ENCODE measurements at regions not wholly inside any gene's neighbourhood (a gene's known extent, or its start where the extent isn't known, plus 50 kb on each side); places are given as distances from the start of the nearest gene placed in this dataset.

DNA sequence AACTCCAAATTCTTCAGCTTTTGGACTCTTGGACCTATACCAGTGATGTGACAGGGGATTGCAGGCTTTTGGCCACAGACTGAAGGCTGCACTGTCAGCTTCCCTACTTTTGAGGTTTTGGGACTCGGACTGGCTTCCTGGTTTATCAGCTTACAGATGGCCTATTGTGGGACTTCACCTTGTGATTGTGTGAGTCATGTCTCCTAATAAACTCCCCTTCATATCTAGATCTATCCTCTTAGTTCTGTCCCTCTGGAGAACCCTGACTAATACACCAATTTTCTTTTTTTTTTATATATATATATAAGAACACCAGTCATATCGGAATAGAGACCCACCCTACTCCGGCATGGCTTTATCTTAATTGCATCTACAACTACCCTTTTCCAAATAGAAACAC lies 166.8 kb downstream of the ETV1 start:
- no peak for DNase-seq

- DNase-seq = no peak
Observed at GRCh38 chr7:13826752-13827151, 162.7 kb downstream of the ETV1 start.

DNA sequence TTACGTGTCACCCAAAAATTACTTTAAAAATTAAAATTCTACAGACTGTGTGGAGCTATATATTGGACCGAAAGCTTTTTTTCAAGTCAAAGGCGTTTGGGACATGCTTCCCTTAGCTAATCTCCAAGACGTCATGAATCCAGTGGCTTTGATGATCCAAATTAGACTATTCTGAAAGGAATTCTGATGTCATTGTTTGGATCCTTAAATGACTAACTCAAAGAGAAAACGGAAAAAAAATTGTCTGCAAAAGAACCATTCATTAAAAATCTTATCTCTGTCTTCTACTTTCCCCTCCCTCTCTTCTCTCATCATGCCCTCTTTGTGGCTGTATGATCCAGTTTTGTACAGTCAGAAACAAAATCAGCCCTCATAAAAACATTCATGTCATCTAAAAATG lies 161.8 kb downstream of the ETV1 start:
- DNase-seq = no peak

GRCh38 chr7:13829231-13829630 lies 160.2 kb downstream of the ETV1 start:
- no peak for DNase-seq

GRCh38 chr7:13829914-13830900 lies 159.3 kb downstream of the ETV1 start:
- DNase-seq = no peak

- no peak for DNase-seq
Observed at GRCh38 chr7:13832346-13832745, 157.1 kb downstream of the ETV1 start.

- DNase-seq = no peak
Observed at GRCh38 chr7:13834328-13834761, 155.1 kb downstream of the ETV1 start.

GRCh38 chr7:13835442-13835841 lies 154.0 kb downstream of the ETV1 start:
- DNase-seq = no peak

DNA sequence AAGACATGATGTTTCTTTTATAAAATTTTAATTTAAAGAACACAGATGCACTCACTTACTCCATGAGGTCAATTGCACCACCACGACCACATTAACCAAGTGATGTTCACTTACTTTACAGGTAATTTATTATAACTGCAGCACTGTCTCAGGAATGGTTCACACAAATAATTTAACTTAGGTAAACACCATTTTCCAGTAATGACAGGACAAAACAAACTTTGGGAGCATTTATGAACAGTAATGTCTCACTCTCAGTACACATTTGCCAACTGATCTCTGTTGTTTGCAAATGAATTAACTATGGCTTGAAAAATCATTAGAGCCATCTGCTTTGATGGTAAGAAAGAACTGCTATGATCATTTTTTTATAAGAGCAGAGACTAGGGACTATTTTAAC lies 150.4 kb downstream of the ETV1 start:
- no peak for DNase-seq

All from stimulated activated CD4-positive, alpha-beta T cell treated with anti-CD3 and anti-CD28 coated beads, Interleukin-4, amount 100 ng/mL, for 24 hours (primary cell).